ENCODE measurements at regions not wholly inside any gene's neighbourhood (a gene's known extent, or its start where the extent isn't known, plus 50 kb on each side); places are given as distances from the start of the nearest gene placed in this dataset.

DNA sequence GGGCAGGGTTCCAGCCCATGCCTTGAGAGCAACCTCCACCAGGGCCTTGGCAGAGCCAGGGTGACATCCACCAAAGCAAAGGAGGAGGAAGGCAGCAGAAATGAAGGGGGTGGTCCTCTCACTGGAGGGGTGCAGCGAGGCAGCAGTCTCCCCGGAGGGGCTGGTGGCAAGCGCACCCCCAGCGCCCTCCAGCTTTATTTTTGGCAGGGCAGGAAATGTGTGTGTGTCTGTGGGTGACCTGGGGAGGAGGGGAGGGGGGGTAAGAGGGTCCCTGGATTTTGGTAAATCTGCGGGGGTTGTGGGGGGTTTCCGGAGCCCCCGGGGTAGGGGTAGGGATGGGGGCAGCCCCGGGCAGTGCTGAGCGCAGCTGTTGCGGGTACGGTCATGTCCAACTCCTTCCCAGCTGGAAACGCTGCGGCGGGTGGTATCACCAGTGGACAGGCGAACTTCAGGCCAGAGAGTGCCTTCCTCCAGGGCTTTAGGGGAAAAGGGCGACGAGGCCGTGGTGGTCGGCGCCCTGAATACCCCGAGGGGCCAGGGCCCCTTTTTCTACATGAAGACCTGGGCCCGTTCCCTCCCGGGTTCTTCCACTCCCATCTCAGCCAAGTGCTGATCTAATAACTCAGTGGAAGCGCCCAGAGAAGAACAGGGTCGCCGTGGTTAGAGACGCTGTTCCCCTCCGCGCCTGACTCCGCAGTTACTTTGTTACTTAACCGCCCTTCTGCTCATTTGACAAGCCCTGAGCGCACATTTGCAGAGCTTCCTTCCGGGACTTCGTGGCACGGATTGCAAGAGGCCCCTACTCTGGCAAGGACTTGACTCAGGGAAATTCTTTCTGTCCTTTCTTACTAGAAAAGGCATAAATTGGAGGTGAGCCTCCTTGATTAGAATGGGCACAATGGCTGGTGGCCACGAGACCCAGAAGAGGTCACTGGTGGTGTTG is 55.2 kb downstream of the FOS start:
- H3K9me3 ChIP-seq (ENCODE audit: control insufficient read depth, insufficient read depth, low read length): no peaks in the 10 kb centered on the region
- H3K27me3 ChIP-seq (ENCODE audit: control insufficient read depth, low read length): no peaks in the 10 kb centered on the region
- H3K4me1 ChIP-seq (ENCODE audit: control insufficient read depth, low read length): peaks cover 23% of the 10 kb centered on the region
- TF ChIP-seq, protein P1, sequence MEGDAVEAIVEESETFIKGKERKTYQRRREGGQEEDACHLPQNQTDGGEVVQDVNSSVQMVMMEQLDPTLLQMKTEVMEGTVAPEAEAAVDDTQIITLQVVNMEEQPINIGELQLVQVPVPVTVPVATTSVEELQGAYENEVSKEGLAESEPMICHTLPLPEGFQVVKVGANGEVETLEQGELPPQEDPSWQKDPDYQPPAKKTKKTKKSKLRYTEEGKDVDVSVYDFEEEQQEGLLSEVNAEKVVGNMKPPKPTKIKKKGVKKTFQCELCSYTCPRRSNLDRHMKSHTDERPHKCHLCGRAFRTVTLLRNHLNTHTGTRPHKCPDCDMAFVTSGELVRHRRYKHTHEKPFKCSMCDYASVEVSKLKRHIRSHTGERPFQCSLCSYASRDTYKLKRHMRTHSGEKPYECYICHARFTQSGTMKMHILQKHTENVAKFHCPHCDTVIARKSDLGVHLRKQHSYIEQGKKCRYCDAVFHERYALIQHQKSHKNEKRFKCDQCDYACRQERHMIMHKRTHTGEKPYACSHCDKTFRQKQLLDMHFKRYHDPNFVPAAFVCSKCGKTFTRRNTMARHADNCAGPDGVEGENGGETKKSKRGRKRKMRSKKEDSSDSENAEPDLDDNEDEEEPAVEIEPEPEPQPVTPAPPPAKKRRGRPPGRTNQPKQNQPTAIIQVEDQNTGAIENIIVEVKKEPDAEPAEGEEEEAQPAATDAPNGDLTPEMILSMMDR (IDR thresholded peaks at IDR 0.05; ENCODE audit: low read depth, low read length, poor library complexity, severe bottlenecking): no peak
- no peak for TF ChIP-seq EZH2phosphoT487 (IDR thresholded peaks at IDR 0.05; ENCODE audit: borderline replicate concordance, low read length)
- peak overlapping the region; percentile 82 for H3K4me2 ChIP-seq (ENCODE audit: low read length)
- H3K79me2 ChIP-seq (ENCODE audit: control insufficient read depth, low read length): no peaks in the 10 kb centered on the region
- H3K4me3 ChIP-seq (ENCODE audit: low read length): peak overlapping the region; percentile 63
- no peaks in the 10 kb centered on the region for H3K36me3 ChIP-seq (ENCODE audit: control insufficient read depth, low read length)
- peak overlapping the region; percentile 50 for H3K27ac ChIP-seq (ENCODE audit: low read depth, low read length)
- H3F3A ChIP-seq (ENCODE audit: control insufficient read depth, insufficient read depth): peaks cover 5% of the 10 kb centered on the region; the same call in 1 of the 2 replicates
- no peaks in the 10 kb centered on the region for H4K20me1 ChIP-seq (ENCODE audit: control insufficient read depth, insufficient read depth, low read depth, low read length)
- H3K9me2 ChIP-seq (replicated peaks; ENCODE audit: control insufficient read depth, low read length): no peaks in the 10 kb centered on the region

DNA sequence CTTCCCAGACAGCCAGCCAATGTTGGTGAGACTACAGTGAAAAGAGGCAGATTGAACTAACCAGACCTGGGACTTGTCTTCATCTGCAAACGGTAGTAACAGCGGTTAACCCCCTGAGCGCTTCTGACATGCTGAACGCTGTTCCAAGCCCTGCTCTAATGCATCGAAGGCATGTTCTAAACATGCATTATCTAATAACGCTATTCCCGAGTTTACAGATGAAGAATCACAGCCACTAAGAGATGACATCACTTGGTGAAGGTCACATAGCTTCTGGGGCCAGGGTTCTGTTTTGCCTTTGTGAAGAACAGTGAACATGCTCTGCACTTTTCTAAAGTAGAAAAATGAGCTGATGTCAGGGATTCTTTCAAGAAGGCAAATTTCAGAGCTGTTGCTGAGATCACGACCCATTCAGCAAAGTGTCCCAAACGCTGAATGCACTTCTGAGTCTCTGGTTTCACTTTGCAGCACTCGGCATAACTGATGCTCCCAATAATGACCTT is 56.0 kb downstream of the FOS start:
- Histone ChIP-seq H3K27me3 (ENCODE audit: control insufficient read depth, low read length) (no peaks in the 10 kb centered on the region), H4K20me1 (ENCODE audit: control insufficient read depth, insufficient read depth, low read depth, low read length) (no peaks in the 10 kb centered on the region), H3K4me3 (ENCODE audit: low read length) (peak overlapping the region; percentile 63), H3K4me2 (ENCODE audit: low read length) (peak overlapping the region; percentile 82), H3K9me3 (ENCODE audit: control insufficient read depth, insufficient read depth, low read length) (no peaks in the 10 kb centered on the region), H3K36me3 (ENCODE audit: control insufficient read depth, low read length) (no peaks in the 10 kb centered on the region), H3K27ac (ENCODE audit: low read depth, low read length) (peak overlapping the region; percentile 50), H3F3A (ENCODE audit: control insufficient read depth, insufficient read depth) (peaks cover 8% of the 10 kb centered on the region; the same call in 1 of the 2 replicates), H3K4me1 (ENCODE audit: control insufficient read depth, low read length) (peaks cover 23% of the 10 kb centered on the region), H3K79me2 (ENCODE audit: control insufficient read depth, low read length) (no peaks in the 10 kb centered on the region), H3K9me2 (replicated peaks; ENCODE audit: control insufficient read depth, low read length) (no peaks in the 10 kb centered on the region)
- TF ChIP-seq, protein P1 (IDR thresholded peaks at IDR 0.05; ENCODE audit: low read depth, low read length, poor library complexity, severe bottlenecking): no peak
- no peak for TF ChIP-seq EZH2phosphoT487 (IDR thresholded peaks at IDR 0.05; ENCODE audit: borderline replicate concordance, low read length)

DNA sequence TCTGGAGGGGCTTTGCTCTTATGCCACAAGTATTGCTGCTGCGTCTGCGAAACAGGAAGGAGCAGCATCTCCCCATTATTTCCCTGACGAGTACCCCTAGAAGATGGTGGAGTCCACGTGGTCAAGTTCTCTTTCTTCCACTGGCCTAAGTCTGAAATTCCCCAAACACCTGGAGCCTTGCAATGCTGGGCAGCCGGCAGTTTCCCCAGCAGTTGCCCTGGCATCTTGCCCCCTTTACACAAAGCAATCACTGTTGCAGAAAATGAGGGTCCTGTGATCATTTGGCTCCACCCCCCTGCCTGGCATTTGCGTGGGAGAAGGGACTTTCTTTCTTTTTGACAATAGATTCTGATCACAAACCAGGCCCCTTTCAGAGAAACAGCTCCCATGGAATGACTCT is 56.9 kb downstream of the FOS start:
- no peak overlapping the region for H3K27ac ChIP-seq (ENCODE audit: low read depth, low read length)
- no peak overlapping the region for H3K4me2 ChIP-seq (ENCODE audit: low read length)
- H3K9me3 ChIP-seq (ENCODE audit: control insufficient read depth, insufficient read depth, low read length): no peaks in the 10 kb centered on the region
- H3K4me1 ChIP-seq (ENCODE audit: control insufficient read depth, low read length): peaks cover 28% of the 10 kb centered on the region
- no peaks in the 10 kb centered on the region for H3K9me2 ChIP-seq (replicated peaks; ENCODE audit: control insufficient read depth, low read length)
- no peaks in the 10 kb centered on the region for H3K27me3 ChIP-seq (ENCODE audit: control insufficient read depth, low read length)
- H3K79me2 ChIP-seq (ENCODE audit: control insufficient read depth, low read length): no peaks in the 10 kb centered on the region
- no peaks in the 10 kb centered on the region for H4K20me1 ChIP-seq (ENCODE audit: control insufficient read depth, insufficient read depth, low read depth, low read length)
- no peaks in the 10 kb centered on the region for H3K36me3 ChIP-seq (ENCODE audit: control insufficient read depth, low read length)
- TF ChIP-seq, protein P1 (IDR thresholded peaks at IDR 0.05; ENCODE audit: low read depth, low read length, poor library complexity, severe bottlenecking): no peak
- no peak for TF ChIP-seq EZH2phosphoT487 (IDR thresholded peaks at IDR 0.05; ENCODE audit: borderline replicate concordance, low read length)
- H3K4me3 ChIP-seq (ENCODE audit: low read length): no peak overlapping the region
- H3F3A ChIP-seq (ENCODE audit: control insufficient read depth, insufficient read depth): peaks cover 10% of the 10 kb centered on the region; the same call in 1 of the 2 replicates
